ENCODE measurements at regions not wholly inside any gene's neighbourhood (a gene's known extent, or its start where the extent isn't known, plus 50 kb on each side); places are given as distances from the start of the nearest gene placed in this dataset.

- TF ChIP-seq, protein P1, sequence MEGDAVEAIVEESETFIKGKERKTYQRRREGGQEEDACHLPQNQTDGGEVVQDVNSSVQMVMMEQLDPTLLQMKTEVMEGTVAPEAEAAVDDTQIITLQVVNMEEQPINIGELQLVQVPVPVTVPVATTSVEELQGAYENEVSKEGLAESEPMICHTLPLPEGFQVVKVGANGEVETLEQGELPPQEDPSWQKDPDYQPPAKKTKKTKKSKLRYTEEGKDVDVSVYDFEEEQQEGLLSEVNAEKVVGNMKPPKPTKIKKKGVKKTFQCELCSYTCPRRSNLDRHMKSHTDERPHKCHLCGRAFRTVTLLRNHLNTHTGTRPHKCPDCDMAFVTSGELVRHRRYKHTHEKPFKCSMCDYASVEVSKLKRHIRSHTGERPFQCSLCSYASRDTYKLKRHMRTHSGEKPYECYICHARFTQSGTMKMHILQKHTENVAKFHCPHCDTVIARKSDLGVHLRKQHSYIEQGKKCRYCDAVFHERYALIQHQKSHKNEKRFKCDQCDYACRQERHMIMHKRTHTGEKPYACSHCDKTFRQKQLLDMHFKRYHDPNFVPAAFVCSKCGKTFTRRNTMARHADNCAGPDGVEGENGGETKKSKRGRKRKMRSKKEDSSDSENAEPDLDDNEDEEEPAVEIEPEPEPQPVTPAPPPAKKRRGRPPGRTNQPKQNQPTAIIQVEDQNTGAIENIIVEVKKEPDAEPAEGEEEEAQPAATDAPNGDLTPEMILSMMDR (IDR thresholded peaks at IDR 0.05; ENCODE audit: insufficient read depth, low read depth, low read length) = no peak
- no peak for TF ChIP-seq EZH2 (IDR thresholded peaks at IDR 0.05; ENCODE audit: insufficient read depth, low read length)
Measured at GRCh38 chr5:155252717-155253116, 239.2 kb downstream of the KIF4B start.

Measured in astrocyte (in vitro differentiated cells and primary cell).